NCI-H2029 treated with DMSO at 0.1 percent for 48 hours (cell line): ENCODE measurements at regions not wholly inside any gene's neighbourhood (a gene's known extent, or its start where the extent isn't known, plus 50 kb on each side); places are given as distances from the start of the nearest gene placed in this dataset.
"Not testable (repeated sequence)": the region's sequence is repeated elsewhere in the genome, so short reads cannot be mapped to it uniquely, and the experiment has no call there.

Experiments used
- DNase-seq: peaks from one replicate; lab custom pipeline; 2025; lab: John Stamatoyannopoulos, UW

- no peak for DNase-seq
Measured at GRCh38 chr2:147016181-147016580, 828.6 kb upstream of the ACVR2A start.

- DNase-seq, result no peak
Measured at GRCh38 chr2:147015591-147015990, 829.2 kb upstream of the ACVR2A start.

- DNase-seq, result no peak
Measured at GRCh38 chr2:147013696-147014392, 831.0 kb upstream of the ACVR2A start.

GRCh38 chr2:147008481-147008880, 836.3 kb upstream of the ACVR2A start:
- no peak for DNase-seq

- no peak for DNase-seq
Measured at GRCh38 chr2:147006736-147007141, 838.1 kb upstream of the ACVR2A start.

- no peak for DNase-seq
Measured at GRCh38 chr2:147003081-147003480, 841.7 kb upstream of the ACVR2A start.

GRCh38 chr2:147002256-147002655, 842.6 kb upstream of the ACVR2A start:
- no peak for DNase-seq

GRCh38 chr2:147001061-147001460, 843.8 kb upstream of the ACVR2A start:
- no peak for DNase-seq

- not testable (repeated sequence) for DNase-seq
Measured at GRCh38 chr2:147000151-147000550, 844.7 kb upstream of the ACVR2A start.

GRCh38 chr2:146997945-146998344, 846.9 kb upstream of the ACVR2A start:
- no peak for DNase-seq

- DNase-seq, result no peak
Measured at GRCh38 chr2:146997488-146997887, 847.3 kb upstream of the ACVR2A start.

- DNase-seq, result no peak
Measured at GRCh38 chr2:146994246-146994645, 850.6 kb upstream of the ACVR2A start.

- DNase-seq, result no peak
Measured at GRCh38 chr2:146992466-146992865, 852.4 kb upstream of the ACVR2A start.

GRCh38 chr2:146992057-146992456, 852.8 kb upstream of the ACVR2A start:
- no peak for DNase-seq

- DNase-seq, result no peak
Measured at GRCh38 chr2:146990311-146991054, 854.3 kb upstream of the ACVR2A start.

GRCh38 chr2:146989741-146990140, 855.1 kb upstream of the ACVR2A start:
- DNase-seq, result no peak

- DNase-seq, result no peak
Measured at GRCh38 chr2:146987996-146988395, 856.8 kb upstream of the ACVR2A start.

- no peak for DNase-seq
Measured at GRCh38 chr2:146986161-146986560, 858.7 kb upstream of the ACVR2A start.

- DNase-seq, result no peak
Measured at GRCh38 chr2:146985753-146986152, 859.1 kb upstream of the ACVR2A start.

GRCh38 chr2:146984014-146984413, 860.8 kb upstream of the ACVR2A start:
- no peak for DNase-seq

- DNase-seq, result no peak
Measured at GRCh38 chr2:146982393-146982846, 862.4 kb upstream of the ACVR2A start.

GRCh38 chr2:146981921-146982320, 862.9 kb upstream of the ACVR2A start:
- no peak for DNase-seq

- no peak for DNase-seq
Measured at GRCh38 chr2:146979746-146980145, 865.1 kb upstream of the ACVR2A start.
